SU-DHL-6 (cell line): ENCODE measurements at regions not wholly inside any gene's neighbourhood (a gene's known extent, or its start where the extent isn't known, plus 50 kb on each side); places are given as distances from the start of the nearest gene placed in this dataset.

Experiments
- H2AFZ ChIP-seq: fragments of 200-600 bp; sonication (generic); 2 replicates; pipeline ENCODE4 v1.6.1; 2014; ENCODE audit warnings: low read depth, mild to moderate bottlenecking, moderate library complexity, mixed read lengths, antibody characterized with exemption, low read length; ENCODE audit not compliant: severe bottlenecking
- H3F3A ChIP-seq: fragments of 200-600 bp; shearing (Covaris generic); 2 replicates; pipeline ENCODE4 v1.6.0; 2016; ENCODE audit warnings: antibody characterized with exemption, mild to moderate bottlenecking; ENCODE audit not compliant: insufficient read depth
- H3K27ac ChIP-seq: fragments of 200-600 bp; sonication (generic); 2 replicates; pipeline ENCODE4 v1.5.1; 2016; ENCODE audit warnings: low read depth, mild to moderate bottlenecking, low read length, moderate library complexity, mixed read lengths
- H3K27me3 ChIP-seq: fragments of 200-600 bp; sonication (generic), shearing (Covaris generic); 2 replicates; pipeline ENCODE4 v1.6.0; 2014; ENCODE audit warnings: mild to moderate bottlenecking, low read length
- H3K36me3 ChIP-seq: fragments of 200-600 bp; sonication (generic); 2 replicates; pipeline ENCODE4 v1.6.1; 2014; ENCODE audit warnings: mild to moderate bottlenecking, low read length, mixed read lengths
- H3K4me2 ChIP-seq: fragments of 300-600, 200-600 bp; shearing (Covaris generic), sonication (generic); 2 replicates; pipeline ENCODE4 v1.6.0; 2014; ENCODE audit warnings: low read length, low read depth, mild to moderate bottlenecking; ENCODE audit not compliant: poor library complexity, severe bottlenecking
- H3K4me3 ChIP-seq: fragments of 200-600 bp; sonication (generic); 2 replicates; pipeline ENCODE4 v1.5.1; 2014; ENCODE audit warnings: antibody characterized with exemption, low read length, mild to moderate bottlenecking, mixed read lengths; ENCODE audit not compliant: insufficient read depth, poor library complexity, severe bottlenecking
- H3K79me2 ChIP-seq: fragments of 200-600 bp; sonication (generic); 2 replicates; pipeline ENCODE4 v1.6.1; 2014; ENCODE audit warnings: mild to moderate bottlenecking, low read length, moderate library complexity; ENCODE audit not compliant: insufficient read depth
- H3K9ac ChIP-seq: fragments of 200-600 bp; sonication (generic); 2 replicates; pipeline ENCODE4 v1.7.0; 2014; ENCODE audit warnings: mild to moderate bottlenecking, low read length
- H3K9me2 ChIP-seq: fragments of 200-600 bp; sonication (generic); replicated peaks from 2 replicates; pipeline ENCODE4 v1.6.1; 2014; ENCODE audit warnings: low read length; ENCODE audit not compliant: insufficient read depth
- H3K9me3 ChIP-seq: fragments of 200-600 bp; sonication (generic); 2 replicates; pipeline ENCODE4 v1.6.1; 2014; ENCODE audit warnings: low read length, mixed read lengths; ENCODE audit not compliant: insufficient read depth
- H4K20me1 ChIP-seq: fragments of 200-600 bp; sonication (generic); 2 replicates; pipeline ENCODE4 v1.6.1; 2014; ENCODE audit warnings: low read depth, mild to moderate bottlenecking, antibody characterized with exemption, low read length, moderate library complexity, mixed read lengths
- CTCF ChIP-seq: fragments of 200-600 bp; sonication (generic); IDR thresholded peaks from one replicate; pipeline ENCODE4 v1.5.1; 2017; ENCODE audit warnings: antibody characterized with exemption, mild to moderate bottlenecking, low read length, moderate library complexity; ENCODE audit not compliant: insufficient read depth, poor library complexity, severe bottlenecking
- EZH2phosphoT487 ChIP-seq: fragments of 200-600 bp; sonication (generic), shearing (Covaris generic); conservative IDR thresholded peaks from 2 replicates; pipeline ENCODE4 v1.6.1; 2018; ENCODE audit warnings: mild to moderate bottlenecking, antibody characterized with exemption, low read length, moderate library complexity, mixed read lengths

- Histone ChIP-seq H4K20me1 (no peaks in the 10 kb centered on the region), H3F3A (no peaks in the 10 kb centered on the region), H3K27me3 (no peaks in the 10 kb centered on the region), H3K9ac (no peak overlapping the region), H3K9me2 (no peaks in the 10 kb centered on the region), H3K4me2 (no peak overlapping the region), H3K4me3 (no peak overlapping the region), H3K27ac (no peak overlapping the region), H3K36me3 (no peaks in the 10 kb centered on the region), H3K79me2 (no peaks in the 10 kb centered on the region), H3K9me3 (no peaks in the 10 kb centered on the region), H2AFZ (no peak overlapping the region)
- TF ChIP-seq EZH2phosphoT487, result no peak
- TF ChIP-seq CTCF, result no peak
Observed at GRCh38 chr3:135674508-135674907, 291.0 kb upstream of the PPP2R3A start.

GRCh38 chr3:135678386-135678785 lies 287.1 kb upstream of the PPP2R3A start:
- Histone ChIP-seq H3K79me2 (no peaks in the 10 kb centered on the region), H3K9me3 (no peaks in the 10 kb centered on the region), H3K4me3 (no peak overlapping the region), H3K27ac (no peak overlapping the region), H3K9ac (no peak overlapping the region), H3K27me3 (no peaks in the 10 kb centered on the region), H2AFZ (no peak overlapping the region), H3K36me3 (no peaks in the 10 kb centered on the region), H3K4me2 (no peak overlapping the region), H3F3A (no peaks in the 10 kb centered on the region), H3K9me2 (no peaks in the 10 kb centered on the region), H4K20me1 (no peaks in the 10 kb centered on the region)
- TF ChIP-seq CTCF (no peak), EZH2phosphoT487 (no peak)

- H3K27me3 ChIP-seq, result no peaks in the 10 kb centered on the region
- no peaks in the 10 kb centered on the region for H3K79me2 ChIP-seq
- H2AFZ ChIP-seq, result no peak overlapping the region
- no peaks in the 10 kb centered on the region for H3K9me2 ChIP-seq
- TF ChIP-seq EZH2phosphoT487 (no peak), CTCF (no peak)
- no peak overlapping the region for H3K27ac ChIP-seq
- H3K4me3 ChIP-seq, result no peak overlapping the region
- no peak overlapping the region for H3K9ac ChIP-seq
- no peaks in the 10 kb centered on the region for H3K36me3 ChIP-seq
- H4K20me1 ChIP-seq, result no peaks in the 10 kb centered on the region
- H3K4me2 ChIP-seq, result no peak overlapping the region
- H3F3A ChIP-seq, result no peaks in the 10 kb centered on the region
- no peaks in the 10 kb centered on the region for H3K9me3 ChIP-seq
Observed at GRCh38 chr3:135688003-135688402, 277.5 kb upstream of the PPP2R3A start.
